HL-60 (cell line): ENCODE measurements at regions not wholly inside any gene's neighbourhood (a gene's known extent, or its start where the extent isn't known, plus 50 kb on each side); places are given as distances from the start of the nearest gene placed in this dataset.

Experiments used
- GABPA ChIP-seq: IDR thresholded peaks from 2 replicates; pipeline ENCODE4 v1.6.1; 2012; ENCODE audit warnings: low read depth
- POLR2AphosphoS5 ChIP-seq: IDR thresholded peaks from 2 replicates; pipeline ENCODE4 v1.6.1; 2012; ENCODE audit warnings: low read depth
- SPI1 ChIP-seq: IDR thresholded peaks from 2 replicates; pipeline ENCODE4 v1.6.1; 2012; ENCODE audit warnings: low read depth, mild to moderate bottlenecking, borderline replicate concordance
- TF ChIP-seq, protein P1 (sequence below): IDR thresholded peaks from one replicate; pipeline ENCODE4 v1.5.1; 2011; ENCODE audit warnings: low read length, control low read depth, inconsistent platforms; ENCODE audit not compliant: insufficient read depth
- TF ChIP-seq, protein P2 (sequence below): IDR thresholded peaks from 2 replicates; pipeline ENCODE4 v1.6.1; 2012; ENCODE audit warnings: low read depth; ENCODE audit not compliant: insufficient replicate concordance

DNA sequence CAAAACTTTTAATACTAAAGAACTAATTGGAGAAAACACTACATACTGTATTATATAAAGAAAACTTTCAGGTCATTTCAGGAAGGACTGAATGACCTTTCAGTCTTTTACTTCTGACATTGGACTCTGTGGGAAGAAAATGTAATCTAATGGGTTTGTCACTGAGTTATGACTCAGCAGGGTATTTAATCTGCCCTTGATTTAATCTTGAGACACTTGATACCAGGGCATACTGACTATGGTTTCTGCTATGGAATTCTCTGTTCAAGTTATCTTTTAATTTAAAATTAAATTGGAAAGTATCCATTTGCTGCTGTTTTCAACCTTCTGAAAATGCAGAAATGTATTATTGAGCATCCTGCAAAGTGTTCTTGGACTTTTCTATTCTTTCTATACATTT is 354.2 kb upstream of the GALNT5 start:
- TF ChIP-seq, protein P1, sequence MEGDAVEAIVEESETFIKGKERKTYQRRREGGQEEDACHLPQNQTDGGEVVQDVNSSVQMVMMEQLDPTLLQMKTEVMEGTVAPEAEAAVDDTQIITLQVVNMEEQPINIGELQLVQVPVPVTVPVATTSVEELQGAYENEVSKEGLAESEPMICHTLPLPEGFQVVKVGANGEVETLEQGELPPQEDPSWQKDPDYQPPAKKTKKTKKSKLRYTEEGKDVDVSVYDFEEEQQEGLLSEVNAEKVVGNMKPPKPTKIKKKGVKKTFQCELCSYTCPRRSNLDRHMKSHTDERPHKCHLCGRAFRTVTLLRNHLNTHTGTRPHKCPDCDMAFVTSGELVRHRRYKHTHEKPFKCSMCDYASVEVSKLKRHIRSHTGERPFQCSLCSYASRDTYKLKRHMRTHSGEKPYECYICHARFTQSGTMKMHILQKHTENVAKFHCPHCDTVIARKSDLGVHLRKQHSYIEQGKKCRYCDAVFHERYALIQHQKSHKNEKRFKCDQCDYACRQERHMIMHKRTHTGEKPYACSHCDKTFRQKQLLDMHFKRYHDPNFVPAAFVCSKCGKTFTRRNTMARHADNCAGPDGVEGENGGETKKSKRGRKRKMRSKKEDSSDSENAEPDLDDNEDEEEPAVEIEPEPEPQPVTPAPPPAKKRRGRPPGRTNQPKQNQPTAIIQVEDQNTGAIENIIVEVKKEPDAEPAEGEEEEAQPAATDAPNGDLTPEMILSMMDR: no peak
- TF ChIP-seq POLR2AphosphoS5 (no peak), SPI1 (no peak), GABPA (no peak)
- TF ChIP-seq, protein P2, sequence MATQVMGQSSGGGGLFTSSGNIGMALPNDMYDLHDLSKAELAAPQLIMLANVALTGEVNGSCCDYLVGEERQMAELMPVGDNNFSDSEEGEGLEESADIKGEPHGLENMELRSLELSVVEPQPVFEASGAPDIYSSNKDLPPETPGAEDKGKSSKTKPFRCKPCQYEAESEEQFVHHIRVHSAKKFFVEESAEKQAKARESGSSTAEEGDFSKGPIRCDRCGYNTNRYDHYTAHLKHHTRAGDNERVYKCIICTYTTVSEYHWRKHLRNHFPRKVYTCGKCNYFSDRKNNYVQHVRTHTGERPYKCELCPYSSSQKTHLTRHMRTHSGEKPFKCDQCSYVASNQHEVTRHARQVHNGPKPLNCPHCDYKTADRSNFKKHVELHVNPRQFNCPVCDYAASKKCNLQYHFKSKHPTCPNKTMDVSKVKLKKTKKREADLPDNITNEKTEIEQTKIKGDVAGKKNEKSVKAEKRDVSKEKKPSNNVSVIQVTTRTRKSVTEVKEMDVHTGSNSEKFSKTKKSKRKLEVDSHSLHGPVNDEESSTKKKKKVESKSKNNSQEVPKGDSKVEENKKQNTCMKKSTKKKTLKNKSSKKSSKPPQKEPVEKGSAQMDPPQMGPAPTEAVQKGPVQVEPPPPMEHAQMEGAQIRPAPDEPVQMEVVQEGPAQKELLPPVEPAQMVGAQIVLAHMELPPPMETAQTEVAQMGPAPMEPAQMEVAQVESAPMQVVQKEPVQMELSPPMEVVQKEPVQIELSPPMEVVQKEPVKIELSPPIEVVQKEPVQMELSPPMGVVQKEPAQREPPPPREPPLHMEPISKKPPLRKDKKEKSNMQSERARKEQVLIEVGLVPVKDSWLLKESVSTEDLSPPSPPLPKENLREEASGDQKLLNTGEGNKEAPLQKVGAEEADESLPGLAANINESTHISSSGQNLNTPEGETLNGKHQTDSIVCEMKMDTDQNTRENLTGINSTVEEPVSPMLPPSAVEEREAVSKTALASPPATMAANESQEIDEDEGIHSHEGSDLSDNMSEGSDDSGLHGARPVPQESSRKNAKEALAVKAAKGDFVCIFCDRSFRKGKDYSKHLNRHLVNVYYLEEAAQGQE: no peak
